ENCODE measurements at regions not wholly inside any gene's neighbourhood (a gene's known extent, or its start where the extent isn't known, plus 50 kb on each side); places are given as distances from the start of the nearest gene placed in this dataset.

- no peaks in the 10 kb centered on the region for H3K27me3 ChIP-seq (ENCODE audit: insufficient read depth)
- H3K4me3 ChIP-seq (ENCODE audit: low read depth in 2 of 2, low read length in 1 of 2): no peak overlapping the region
- no peak overlapping the region for H3K27ac ChIP-seq (ENCODE audit: low read depth in 2 of 2, low read length in 1 of 2)
- no peak overlapping the region for H3K4me2 ChIP-seq
- H3K4me1 ChIP-seq (ENCODE audit: control insufficient read depth in 1 of 2, insufficient read depth in 2 of 2, low read depth in 1 of 2, low read length in 1 of 2): no peaks in the 10 kb centered on the region; a peak in 1 of 4 replicates
- no peaks in the 10 kb centered on the region for H3K79me2 ChIP-seq (ENCODE audit: insufficient read depth)
- H4K20me1 ChIP-seq (ENCODE audit: insufficient read depth): no peaks in the 10 kb centered on the region
- 50% methylated on average over 1 of the region's 5 CpGs for WGBS (ENCODE audit: low lambda C conversion rate)
- H3K9me2 ChIP-seq: no peaks in the 10 kb centered on the region
- no peak for DNase-seq
- H3K9me3 ChIP-seq: no peaks in the 10 kb centered on the region
- TF ChIP-seq FOXJ3 (CRISPR knock-in tag; IDR thresholded peaks at IDR 0.05): no peak
- H3K9ac ChIP-seq: no peak overlapping the region
- H3F3A ChIP-seq (replicated peaks; ENCODE audit: insufficient read depth): no peaks in the 10 kb centered on the region
- CTCF ChIA-PET: no interaction called here
- POLR2A ChIA-PET: no interaction called here
- no peaks in the 10 kb centered on the region for H3K36me3 ChIP-seq (replicated peaks in 1 of 2; ENCODE audit: control insufficient read depth in 1 of 2, insufficient read depth in 2 of 2, low read length in 1 of 2)
- no peak overlapping the region for H2AFZ ChIP-seq (ENCODE audit: low read depth)
These were observed 157.6 kb downstream of the SHQ1 start for GRCh38 chr3:72690629-72691028.

GRCh38 chr3:72682936-72683452 lies 165.3 kb downstream of the SHQ1 start:
- H3K79me2 ChIP-seq (ENCODE audit: insufficient read depth): no peaks in the 10 kb centered on the region
- POLR2A ChIA-PET: no interaction called here
- no peak overlapping the region for H2AFZ ChIP-seq (ENCODE audit: low read depth)
- no peaks in the 10 kb centered on the region for H3K9me3 ChIP-seq
- CTCF ChIA-PET: interaction anchor here (1.0 to 1.8 kb wide), 4 partner anchors 16 to 807 kb away, joined by 3 to 4 read pairs (median 4); no protein-coding TSS in a partner anchor
- no peak for TF ChIP-seq RXRA (IDR thresholded peaks at IDR 0.05; ENCODE audit: borderline replicate concordance, low read depth)
- TF ChIP-seq MEF2A (IDR thresholded peaks at IDR 0.05; ENCODE audit: borderline replicate concordance, low read depth): no peak
- TF ChIP-seq GABPA (IDR thresholded peaks at IDR 0.05; ENCODE audit: low read depth): no peak
- no peak for TF ChIP-seq FOXJ3 (CRISPR knock-in tag; IDR thresholded peaks at IDR 0.05)
- TF ChIP-seq NFIC (IDR thresholded peaks at IDR 0.05; ENCODE audit: borderline replicate concordance): no peak
- no peak for TF ChIP-seq USF1 (IDR thresholded peaks at IDR 0.05; ENCODE audit: borderline replicate concordance, low read depth)
- no peak for TF ChIP-seq TAF1 (IDR thresholded peaks at IDR 0.05; ENCODE audit: borderline replicate concordance, low read depth, low read length)
- TF ChIP-seq MXI1 (IDR thresholded peaks at IDR 0.05; ENCODE audit: low read depth, low read length): no peak
- no peaks in the 10 kb centered on the region for H3K9me2 ChIP-seq
- no peaks in the 10 kb centered on the region for H4K20me1 ChIP-seq (ENCODE audit: insufficient read depth)
- H3K4me3 ChIP-seq (ENCODE audit: low read depth in 2 of 2, low read length in 1 of 2): no peak overlapping the region
- H3K4me1 ChIP-seq (ENCODE audit: control insufficient read depth in 1 of 2, insufficient read depth in 2 of 2, low read depth in 1 of 2, low read length in 1 of 2): peaks cover 0 to 3% of the 10 kb centered on the region in 2 experiments; a peak in 1 of 4 replicates
- no peak overlapping the region for H3K9ac ChIP-seq
- H3F3A ChIP-seq (replicated peaks; ENCODE audit: insufficient read depth): no peaks in the 10 kb centered on the region
- no peak overlapping the region for H3K4me2 ChIP-seq
- H3K27ac ChIP-seq (ENCODE audit: low read depth in 2 of 2, low read length in 1 of 2): no peak overlapping the region
- 52% methylated on average over 2 of the region's 2 CpGs for WGBS (ENCODE audit: low lambda C conversion rate)
- H3K27me3 ChIP-seq (ENCODE audit: insufficient read depth): no peaks in the 10 kb centered on the region; the same call in 1 of the 2 replicates
- DNase-seq: no peak
- H3K36me3 ChIP-seq (replicated peaks in 1 of 2; ENCODE audit: control insufficient read depth in 1 of 2, insufficient read depth in 2 of 2, low read length in 1 of 2): no peaks in the 10 kb centered on the region

- 62% methylated on average over 6 of the region's 6 CpGs for WGBS (ENCODE audit: low lambda C conversion rate)
- Histone ChIP-seq H3K79me2 (ENCODE audit: insufficient read depth) (no peaks in the 10 kb centered on the region), H4K20me1 (ENCODE audit: insufficient read depth) (no peaks in the 10 kb centered on the region), H3K4me2 (no peak overlapping the region), H3K9me3 (no peaks in the 10 kb centered on the region), H2AFZ (ENCODE audit: low read depth) (no peak overlapping the region), H3K9ac (no peak overlapping the region), H3F3A (replicated peaks; ENCODE audit: insufficient read depth) (no peaks in the 10 kb centered on the region), H3K4me1 (ENCODE audit: control insufficient read depth in 1 of 2, insufficient read depth in 2 of 2, low read depth in 1 of 2, low read length in 1 of 2) (peaks cover 0 to 3% of the 10 kb centered on the region in 2 experiments; a peak in 1 of 4 replicates), H3K27ac (ENCODE audit: low read depth in 2 of 2, low read length in 1 of 2) (no peak overlapping the region), H3K9me2 (no peaks in the 10 kb centered on the region), H3K36me3 (replicated peaks in 1 of 2; ENCODE audit: control insufficient read depth in 1 of 2, insufficient read depth in 2 of 2, low read length in 1 of 2) (no peaks in the 10 kb centered on the region), H3K27me3 (ENCODE audit: insufficient read depth) (no peaks in the 10 kb centered on the region; the same call in 1 of the 2 replicates), H3K4me3 (ENCODE audit: low read depth in 2 of 2, low read length in 1 of 2) (no peak overlapping the region)
- DNase-seq: no peak
- CTCF ChIA-PET: interaction anchor here (1.2 kb wide), 2 partner anchors 16 to 806 kb away, joined by 3 read pairs; no protein-coding TSS in a partner anchor
- POLR2A ChIA-PET: no interaction called here
- TF ChIP-seq RFX5 (IDR thresholded peaks at IDR 0.05; ENCODE audit: low read length): no peak
- TF ChIP-seq, protein P1, sequence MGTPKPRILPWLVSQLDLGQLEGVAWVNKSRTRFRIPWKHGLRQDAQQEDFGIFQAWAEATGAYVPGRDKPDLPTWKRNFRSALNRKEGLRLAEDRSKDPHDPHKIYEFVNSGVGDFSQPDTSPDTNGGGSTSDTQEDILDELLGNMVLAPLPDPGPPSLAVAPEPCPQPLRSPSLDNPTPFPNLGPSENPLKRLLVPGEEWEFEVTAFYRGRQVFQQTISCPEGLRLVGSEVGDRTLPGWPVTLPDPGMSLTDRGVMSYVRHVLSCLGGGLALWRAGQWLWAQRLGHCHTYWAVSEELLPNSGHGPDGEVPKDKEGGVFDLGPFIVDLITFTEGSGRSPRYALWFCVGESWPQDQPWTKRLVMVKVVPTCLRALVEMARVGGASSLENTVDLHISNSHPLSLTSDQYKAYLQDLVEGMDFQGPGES (IDR thresholded peaks at IDR 0.05; ENCODE audit: low read depth, low read length): no peak
- no peak for TF ChIP-seq ZBTB33 (IDR thresholded peaks at IDR 0.05; ENCODE audit: borderline replicate concordance, low read depth)
- TF ChIP-seq GABPA (IDR thresholded peaks at IDR 0.05; ENCODE audit: low read depth): no peak
- no peak for TF ChIP-seq EP300 (IDR thresholded peaks at IDR 0.05; ENCODE audit: borderline replicate concordance in 1 of 2, low read depth in 1 of 2, low read length in 1 of 2)
- TF ChIP-seq USF1 (IDR thresholded peaks at IDR 0.05; ENCODE audit: borderline replicate concordance, low read depth): no peak
- TF ChIP-seq MAX (IDR thresholded peaks at IDR 0.05; ENCODE audit: low read depth): no peak
- no peak for TF ChIP-seq FOSL2 (IDR thresholded peaks at IDR 0.05; ENCODE audit: borderline replicate concordance, low read depth)
- no peak for TF ChIP-seq SMC3 (IDR thresholded peaks at IDR 0.05; ENCODE audit: low read depth, low read length)
- TF ChIP-seq JUND (IDR thresholded peaks at IDR 0.05): no peak
- TF ChIP-seq NRF1 (IDR thresholded peaks at IDR 0.05; ENCODE audit: low read depth, low read length): no peak
- TF ChIP-seq ELF1 (IDR thresholded peaks at IDR 0.05): no peak
- no peak for TF ChIP-seq NFIC (IDR thresholded peaks at IDR 0.05; ENCODE audit: borderline replicate concordance)
These were observed 166.6 kb downstream of the SHQ1 start for GRCh38 chr3:72681598-72681997.
